ENCODE measurements at regions not wholly inside any gene's neighbourhood (a gene's known extent, or its start where the extent isn't known, plus 50 kb on each side); places are given as distances from the start of the nearest gene placed in this dataset.

GRCh38 chr10:124263726-124264125 is 155.0 kb downstream of the OAT start:
- ATAC-seq: no peak
- POLR2A ChIA-PET: no interaction called here
- DNase-seq: no peak
- H3K27ac Mint-ChIP-seq: no peak overlapping the region
- no peaks in the 10 kb centered on the region for H3K4me1 Mint-ChIP-seq (ENCODE audit: low read depth)
- no peaks in the 10 kb centered on the region for H3K9me3 Mint-ChIP-seq (ENCODE audit: insufficient read depth)
- CTCF ChIA-PET: no interaction called here
- H3K27me3 Mint-ChIP-seq (ENCODE audit: low read depth): no peaks in the 10 kb centered on the region
- no peak overlapping the region for H3K4me3 Mint-ChIP-seq
- H3K36me3 Mint-ChIP-seq (ENCODE audit: low read depth): no peaks in the 10 kb centered on the region

- Mint-ChIP-seq H3K36me3 (ENCODE audit: low read depth) (no peaks in the 10 kb centered on the region), H3K9me3 (ENCODE audit: insufficient read depth) (no peaks in the 10 kb centered on the region), H3K4me3 (no peak overlapping the region), H3K27ac (no peak overlapping the region), H3K4me1 (ENCODE audit: low read depth) (no peaks in the 10 kb centered on the region), H3K27me3 (ENCODE audit: low read depth) (no peaks in the 10 kb centered on the region)
- no peak for DNase-seq
- ChIA-PET CTCF (interaction anchor here (0.7 to 0.9 kb wide), 2 partner anchors 16 to 268 kb away, joined by 3 read pairs; no protein-coding TSS in a partner anchor), POLR2A (no interaction called here)
- no peak for ATAC-seq
Observed at GRCh38 chr10:124262971-124263370, 155.8 kb downstream of the OAT start.

GRCh38 chr10:124262234-124262865 is 156.4 kb downstream of the OAT start:
- Mint-ChIP-seq H3K4me1 (ENCODE audit: low read depth) (no peaks in the 10 kb centered on the region), H3K36me3 (ENCODE audit: low read depth) (no peaks in the 10 kb centered on the region), H3K27me3 (ENCODE audit: low read depth) (no peaks in the 10 kb centered on the region), H3K4me3 (no peak overlapping the region), H3K27ac (no peak overlapping the region), H3K9me3 (ENCODE audit: insufficient read depth) (no peaks in the 10 kb centered on the region)
- no peak for DNase-seq
- ATAC-seq: no peak
- POLR2A ChIA-PET: no interaction called here
- CTCF ChIA-PET: interaction anchor here (0.8 to 0.9 kb wide), 2 partner anchors 127 to 268 kb away, joined by 3 read pairs; no protein-coding TSS in a partner anchor

GRCh38 chr10:124259139-124259825 is 159.4 kb downstream of the OAT start:
- no peaks in the 10 kb centered on the region for H3K36me3 Mint-ChIP-seq (ENCODE audit: low read depth)
- peak; percentile 23 for DNase-seq
- no peak overlapping the region for H3K4me3 Mint-ChIP-seq
- ATAC-seq: no peak
- POLR2A ChIA-PET: no interaction called here
- no peaks in the 10 kb centered on the region for H3K27me3 Mint-ChIP-seq (ENCODE audit: low read depth)
- no peaks in the 10 kb centered on the region for H3K4me1 Mint-ChIP-seq (ENCODE audit: low read depth)
- no peaks in the 10 kb centered on the region for H3K9me3 Mint-ChIP-seq (ENCODE audit: insufficient read depth)
- CTCF ChIA-PET: interaction anchor here (3.7 kb wide), 1 partner anchor 130 kb away, joined by 24 read pairs; no protein-coding TSS in a partner anchor
- no peak overlapping the region for H3K27ac Mint-ChIP-seq

GRCh38 chr10:124257781-124258180 is 160.9 kb downstream of the OAT start:
- CTCF ChIA-PET: interaction anchor here (3.7 kb wide), 1 partner anchor 131 kb away, joined by 24 read pairs; no protein-coding TSS in a partner anchor
- Mint-ChIP-seq H3K27ac (no peak overlapping the region), H3K36me3 (ENCODE audit: low read depth) (no peaks in the 10 kb centered on the region), H3K4me3 (no peak overlapping the region), H3K4me1 (ENCODE audit: low read depth) (no peaks in the 10 kb centered on the region), H3K9me3 (ENCODE audit: insufficient read depth) (no peaks in the 10 kb centered on the region), H3K27me3 (ENCODE audit: low read depth) (no peaks in the 10 kb centered on the region)
- POLR2A ChIA-PET: no interaction called here
- ATAC-seq: no peak
- no peak for DNase-seq

GRCh38 chr10:124256151-124256550 is 162.6 kb downstream of the OAT start:
- H3K27ac Mint-ChIP-seq: no peak overlapping the region
- CTCF ChIA-PET: no interaction called here
- DNase-seq (no peak), ATAC-seq (no peak)
- no peaks in the 10 kb centered on the region for H3K4me1 Mint-ChIP-seq (ENCODE audit: low read depth)
- H3K4me3 Mint-ChIP-seq: no peak overlapping the region
- POLR2A ChIA-PET: no interaction called here
- H3K36me3 Mint-ChIP-seq (ENCODE audit: low read depth): no peaks in the 10 kb centered on the region
- no peaks in the 10 kb centered on the region for H3K27me3 Mint-ChIP-seq (ENCODE audit: low read depth)
- no peaks in the 10 kb centered on the region for H3K9me3 Mint-ChIP-seq (ENCODE audit: insufficient read depth)

- Mint-ChIP-seq H3K4me3 (no peak overlapping the region), H3K36me3 (ENCODE audit: low read depth) (no peaks in the 10 kb centered on the region), H3K9me3 (ENCODE audit: insufficient read depth) (no peaks in the 10 kb centered on the region), H3K27me3 (ENCODE audit: low read depth) (peaks cover 3% of the 10 kb centered on the region), H3K27ac (no peak overlapping the region), H3K4me1 (ENCODE audit: low read depth) (no peaks in the 10 kb centered on the region)
- ATAC-seq (no peak), DNase-seq (no peak)
- ChIA-PET POLR2A (no interaction called here), CTCF (no interaction called here)
Observed at GRCh38 chr10:124255556-124255955, 162.2 kb upstream of the CHST15 start.

GRCh38 chr10:124254490-124254889 is 161.1 kb upstream of the CHST15 start:
- Mint-ChIP-seq H3K9me3 (ENCODE audit: insufficient read depth) (no peaks in the 10 kb centered on the region), H3K4me3 (no peak overlapping the region), H3K27me3 (ENCODE audit: low read depth) (peaks cover 3% of the 10 kb centered on the region), H3K27ac (no peak overlapping the region), H3K4me1 (ENCODE audit: low read depth) (no peaks in the 10 kb centered on the region), H3K36me3 (ENCODE audit: low read depth) (no peaks in the 10 kb centered on the region)
- ChIA-PET POLR2A (no interaction called here), CTCF (interaction anchor here (0.8 to 1.4 kb wide), 2 partner anchors 134 to 260 kb away, joined by 5 read pairs; no protein-coding TSS in a partner anchor)
- no peak for DNase-seq
- no peak for ATAC-seq

GRCh38 chr10:124253006-124253405 is 159.6 kb upstream of the CHST15 start:
- CTCF ChIA-PET: interaction anchor here (2.3 kb wide), 1 partner anchor 136 kb away, joined by 9 read pairs; no protein-coding TSS in a partner anchor

GRCh38 chr10:124252097-124252715 is 158.8 kb upstream of the CHST15 start:
- ATAC-seq: no peak
- no peak overlapping the region for H3K27ac Mint-ChIP-seq
- H3K4me1 Mint-ChIP-seq (ENCODE audit: low read depth): no peaks in the 10 kb centered on the region
- H3K9me3 Mint-ChIP-seq (ENCODE audit: insufficient read depth): no peaks in the 10 kb centered on the region
- CTCF ChIA-PET: interaction anchor here (2.3 kb wide), 1 partner anchor 137 kb away, joined by 9 read pairs; no protein-coding TSS in a partner anchor
- DNase-seq: no peak
- no peaks in the 10 kb centered on the region for H3K36me3 Mint-ChIP-seq (ENCODE audit: low read depth)
- POLR2A ChIA-PET: no interaction called here
- H3K27me3 Mint-ChIP-seq (ENCODE audit: low read depth): peaks cover 3% of the 10 kb centered on the region
- H3K4me3 Mint-ChIP-seq: no peak overlapping the region

More at GRCh38 chr10:124253006-124253405, 159.6 kb upstream of the CHST15 start:
- Mint-ChIP-seq H3K36me3 (ENCODE audit: low read depth) (no peaks in the 10 kb centered on the region), H3K27me3 (ENCODE audit: low read depth) (peaks cover 3% of the 10 kb centered on the region), H3K27ac (no peak overlapping the region), H3K9me3 (ENCODE audit: insufficient read depth) (no peaks in the 10 kb centered on the region), H3K4me1 (ENCODE audit: low read depth) (no peaks in the 10 kb centered on the region), H3K4me3 (no peak overlapping the region)
- ATAC-seq (no peak), DNase-seq (no peak)
- POLR2A ChIA-PET: interaction anchor here (0.5 kb wide), 1 partner anchor 216 kb away, joined by 3 read pairs; no protein-coding TSS in a partner anchor

- Mint-ChIP-seq H3K4me3 (no peak overlapping the region), H3K9me3 (ENCODE audit: insufficient read depth) (no peaks in the 10 kb centered on the region), H3K27ac (no peak overlapping the region), H3K36me3 (ENCODE audit: low read depth) (no peaks in the 10 kb centered on the region), H3K27me3 (ENCODE audit: low read depth) (peaks cover 3% of the 10 kb centered on the region), H3K4me1 (ENCODE audit: low read depth) (no peaks in the 10 kb centered on the region)
- no peak for DNase-seq
- CTCF ChIA-PET: interaction anchor here (2.3 kb wide), 1 partner anchor 138 kb away, joined by 9 read pairs; no protein-coding TSS in a partner anchor
- POLR2A ChIA-PET: no interaction called here
- ATAC-seq: no peak
Observed at GRCh38 chr10:124251317-124252065, 158.1 kb upstream of the CHST15 start.

Measured in activated CD8-positive, alpha-beta T cell treated with anti-CD3 and anti-CD28 coated beads, Interleukin-2, amount 10 ng/mL, durations not matched to agents 7 days and 5 days (primary cell).